Thymus (tissue), 11 donors: ENCODE measurements at regions not wholly inside any gene's neighbourhood (a gene's known extent, or its start where the extent isn't known, plus 50 kb on each side); places are given as distances from the start of the nearest gene placed in this dataset.
"Not testable (repeated sequence)": the region's sequence is repeated elsewhere in the genome, so short reads cannot be mapped to it uniquely, and the experiment has no call there.

Source experiments
- DNase-seq, 9 donors: peaks; one replicate each; pipeline ENCODE4 v3.0.0-alpha.2; 2013; ENCODE audit warnings: low spot score in 9 of 9, low read depth in 6 of 9, missing footprints in 1 of 9
- H3K27ac ChIP-seq, 2 donors: one replicate each; pipeline ENCODE4 v1.5.1; 2013; ENCODE audit warnings: control low read depth in 1 of 2, low read depth in 1 of 2, low read length in 1 of 2, mild to moderate bottlenecking in 1 of 2, moderate library complexity in 1 of 2
- H3K27me3 ChIP-seq, 2 donors: one replicate each; pipeline ENCODE4 v1.5.1; 2013; ENCODE audit warnings: low read length in 1 of 2; ENCODE audit not compliant: control insufficient read depth in 2 of 2, insufficient read depth in 1 of 2
- H3K36me3 ChIP-seq, 2 donors: one replicate each; pipeline ENCODE4 v1.5.1; 2013; ENCODE audit warnings: low read length in 1 of 2, mild to moderate bottlenecking in 1 of 2, moderate library complexity in 1 of 2; ENCODE audit not compliant: control insufficient read depth in 2 of 2, insufficient read depth in 2 of 2
- H3K4me1 ChIP-seq, 2 donors: one replicate each; pipeline ENCODE4 v1.5.1; 2013; ENCODE audit warnings: low read length in 2 of 2; ENCODE audit not compliant: control insufficient read depth in 2 of 2, insufficient read depth in 2 of 2
- H3K4me3 ChIP-seq, 2 donors: one replicate each; pipeline ENCODE4 v1.5.1; 2013; ENCODE audit warnings: low read length in 2 of 2, control low read depth in 1 of 2, mild to moderate bottlenecking in 1 of 2
- H3K9me3 ChIP-seq, 2 donors: one replicate each; pipeline ENCODE4 v1.5.1; 2013; ENCODE audit warnings: low read length in 1 of 2, mild to moderate bottlenecking in 1 of 2; ENCODE audit not compliant: control insufficient read depth in 2 of 2, insufficient read depth in 1 of 2
- WGBS: extraction: QIAGEN DNeasy Blood & Tissue Kit; methylation state at CpG from one replicate; pipeline ENCODE4 v1.1.7; 2013; 5-methylcytosine and 5-hydroxymethylcytosine counted together
- donor health status: healthy.

GRCh38 chr5:136738829-136739228 is 373.5 kb upstream of the TRPC7 start:
- no peaks in the 10 kb centered on the region for H3K27me3 ChIP-seq
- no peak overlapping the region for H3K4me3 ChIP-seq
- DNase-seq, result no peak
- WGBS, result 95% methylated on average over 2 of the region's 2 CpGs
- H3K9me3 ChIP-seq, result peaks cover 0 to 7% of the 10 kb centered on the region in 2 donors
- no peaks in the 10 kb centered on the region for H3K36me3 ChIP-seq
- no peaks in the 10 kb centered on the region for H3K4me1 ChIP-seq
- H3K27ac ChIP-seq, result no peak overlapping the region

DNA sequence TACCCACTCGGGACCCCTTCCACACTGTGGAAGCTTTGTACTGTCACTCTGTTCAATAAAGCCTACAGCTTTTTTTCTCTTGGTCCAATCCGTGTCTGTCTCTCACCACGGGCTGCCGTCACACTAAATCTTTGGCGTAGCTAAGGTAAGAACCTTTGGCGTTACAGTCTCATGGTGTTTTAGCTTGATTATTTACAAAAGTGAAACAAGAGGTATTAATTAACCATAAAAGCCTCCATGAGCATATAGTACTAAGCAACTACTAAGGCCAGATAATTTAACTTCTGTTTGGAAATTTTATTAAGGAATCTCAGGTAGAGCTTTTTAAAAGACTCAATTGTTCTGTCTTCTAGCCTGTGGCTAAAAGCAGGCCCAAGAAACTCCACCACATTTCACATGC is 370.7 kb upstream of the TRPC7 start:
- Histone ChIP-seq H3K4me1 (no peaks in the 10 kb centered on the region), H3K36me3 (no peaks in the 10 kb centered on the region), H3K9me3 (no peaks in the 10 kb centered on the region), H3K27ac (no peak overlapping the region), H3K27me3 (no peaks in the 10 kb centered on the region), H3K4me3 (no peak overlapping the region)
- 66% methylated on average over 6 of the region's 6 CpGs for WGBS
- DNase-seq, result no peak

DNA sequence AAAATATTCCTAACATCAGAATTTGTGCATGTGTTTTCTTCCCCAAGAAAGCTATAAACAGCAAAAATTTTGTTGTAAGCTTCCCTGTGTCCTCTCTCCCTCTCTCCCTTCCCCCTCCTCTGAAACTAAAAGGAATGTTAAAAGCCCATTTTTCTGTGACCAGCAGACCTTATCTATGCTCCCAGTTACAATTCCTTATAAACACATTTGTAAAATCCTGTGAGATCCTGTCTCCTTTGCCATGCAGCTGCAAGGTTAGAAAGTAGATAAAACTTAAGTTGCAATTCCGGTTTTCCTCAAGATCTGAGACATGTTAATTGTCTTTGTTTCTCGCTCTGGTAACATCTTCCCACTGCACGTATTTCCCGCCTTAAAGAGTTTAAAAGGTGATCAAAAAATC is 370.3 kb upstream of the TRPC7 start:
- H3K4me3 ChIP-seq, H3K36me3 ChIP-seq, DNase-seq, H3K27me3 ChIP-seq, H3K27ac ChIP-seq, H3K9me3 ChIP-seq, H3K4me1 ChIP-seq: not testable (repeated sequence)
- 41% methylated on average over 4 of the region's 4 CpGs for WGBS

DNA sequence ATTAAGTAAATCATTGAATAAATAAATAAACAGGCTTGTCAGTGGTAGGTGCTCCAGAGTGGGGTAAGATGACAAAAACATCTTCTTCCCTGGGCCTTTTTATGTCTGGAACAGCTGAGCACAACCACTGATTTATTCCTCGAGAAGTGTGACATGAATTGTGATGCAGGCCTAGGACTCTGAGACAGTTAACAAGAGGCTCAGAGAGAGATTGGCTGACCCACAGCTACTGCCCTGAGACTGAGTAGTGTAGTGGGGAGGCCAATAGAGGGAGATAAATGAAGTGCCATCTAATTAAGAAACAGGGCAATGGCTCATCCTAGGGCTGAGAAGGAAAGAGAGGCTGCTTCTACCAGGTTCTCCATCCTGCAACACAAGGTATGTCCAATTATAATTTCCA is 369.3 kb upstream of the TRPC7 start:
- Histone ChIP-seq H3K4me3 (no peak overlapping the region), H3K4me1 (no peaks in the 10 kb centered on the region), H3K27ac (no peak overlapping the region), H3K9me3 (no peaks in the 10 kb centered on the region), H3K36me3 (no peaks in the 10 kb centered on the region), H3K27me3 (no peaks in the 10 kb centered on the region)
- 87% methylated on average over 1 of the region's 1 CpG for whole genome bisulfite sequencing
- no peak for DNase-seq

DNA sequence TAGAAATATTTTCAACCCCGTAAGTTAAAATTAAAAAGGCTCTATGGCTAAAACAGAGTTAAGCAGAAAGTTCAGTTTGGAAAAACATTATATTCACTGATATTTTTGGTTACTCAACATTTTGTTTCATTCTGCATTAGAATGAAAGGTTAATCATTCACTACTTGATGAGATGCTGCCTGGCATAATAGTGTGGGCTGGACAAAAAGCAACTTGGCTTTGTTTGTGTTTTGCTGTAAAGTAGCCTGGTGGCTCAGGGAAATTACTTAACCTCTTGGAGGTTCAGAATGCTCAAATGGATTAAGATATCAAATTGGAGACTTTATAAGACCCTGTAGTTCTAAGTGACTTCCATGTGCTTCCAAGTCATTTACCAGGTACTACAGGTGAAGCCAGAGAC is 367.4 kb upstream of the TRPC7 start:
- H3K27ac ChIP-seq, result no peak overlapping the region
- H3K4me1 ChIP-seq, result no peaks in the 10 kb centered on the region
- WGBS, result 95% methylated on average over 1 of the region's 1 CpG
- no peaks in the 10 kb centered on the region for H3K36me3 ChIP-seq
- no peak overlapping the region for H3K4me3 ChIP-seq
- DNase-seq, result no peak
- no peaks in the 10 kb centered on the region for H3K9me3 ChIP-seq
- H3K27me3 ChIP-seq, result no peaks in the 10 kb centered on the region

- WGBS, result 88% methylated on average over 3 of the region's 3 CpGs
- Histone ChIP-seq H3K27ac (no peak overlapping the region), H3K36me3 (no peaks in the 10 kb centered on the region), H3K9me3 (no peaks in the 10 kb centered on the region), H3K4me3 (no peak overlapping the region), H3K27me3 (no peaks in the 10 kb centered on the region), H3K4me1 (no peaks in the 10 kb centered on the region)
- DNase-seq, result no peak
Observed at GRCh38 chr5:136731241-136731900, 366.0 kb upstream of the TRPC7 start.

GRCh38 chr5:136730426-136730825 is 365.1 kb upstream of the TRPC7 start:
- H3K9me3 ChIP-seq, result no peaks in the 10 kb centered on the region
- 78% methylated on average over 3 of the region's 3 CpGs for WGBS
- H3K36me3 ChIP-seq, result no peaks in the 10 kb centered on the region
- H3K4me1 ChIP-seq, result no peaks in the 10 kb centered on the region
- no peak overlapping the region for H3K27ac ChIP-seq
- DNase-seq, result no peak
- H3K4me3 ChIP-seq, result no peak overlapping the region
- H3K27me3 ChIP-seq, result no peaks in the 10 kb centered on the region

- no peaks in the 10 kb centered on the region for H3K27me3 ChIP-seq
- no peaks in the 10 kb centered on the region for H3K9me3 ChIP-seq
- no peak for DNase-seq
- no peaks in the 10 kb centered on the region for H3K4me1 ChIP-seq
- no peak overlapping the region for H3K27ac ChIP-seq
- no peaks in the 10 kb centered on the region for H3K36me3 ChIP-seq
- WGBS, result 90% methylated on average over 4 of the region's 4 CpGs
- no peak overlapping the region for H3K4me3 ChIP-seq
Observed at GRCh38 chr5:136729901-136730355, 364.6 kb upstream of the TRPC7 start.

DNA sequence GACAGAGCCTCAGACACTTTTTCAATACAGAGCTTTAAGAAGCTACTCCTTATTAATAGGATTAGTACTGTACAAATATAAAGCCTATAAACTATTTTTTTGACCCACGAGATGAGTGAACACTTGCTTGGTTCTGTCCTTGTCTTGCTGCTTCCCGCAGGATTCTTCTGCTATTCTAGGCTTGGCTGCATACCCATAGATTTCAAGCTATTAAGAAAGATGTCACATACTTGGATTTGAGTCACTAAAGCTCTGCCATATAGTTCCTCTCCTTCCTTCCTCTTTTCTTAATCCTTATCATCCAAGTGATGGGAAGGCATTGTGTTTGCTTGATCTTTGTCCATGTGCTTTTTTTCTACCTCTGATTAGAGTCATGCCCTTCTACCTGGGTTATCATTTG is 361.2 kb upstream of the TRPC7 start:
- no peaks in the 10 kb centered on the region for H3K9me3 ChIP-seq
- WGBS, result 84% methylated on average over 2 of the region's 2 CpGs
- no peaks in the 10 kb centered on the region for H3K36me3 ChIP-seq
- H3K4me1 ChIP-seq, result no peaks in the 10 kb centered on the region
- DNase-seq, result no peak
- no peak overlapping the region for H3K4me3 ChIP-seq
- no peak overlapping the region for H3K27ac ChIP-seq
- H3K27me3 ChIP-seq, result no peaks in the 10 kb centered on the region

GRCh38 chr5:136724161-136724560 is 358.8 kb upstream of the TRPC7 start:
- H3K36me3 ChIP-seq, result no peaks in the 10 kb centered on the region
- H3K4me1 ChIP-seq, result no peaks in the 10 kb centered on the region
- no peak for DNase-seq
- no peaks in the 10 kb centered on the region for H3K27me3 ChIP-seq
- H3K9me3 ChIP-seq, result no peaks in the 10 kb centered on the region
- no peak overlapping the region for H3K27ac ChIP-seq
- WGBS, result 90% methylated on average over 2 of the region's 2 CpGs
- no peak overlapping the region for H3K4me3 ChIP-seq
